Hematopoietic multipotent progenitor cell (in vitro differentiated cells): ENCODE measurements at regions not wholly inside any gene's neighbourhood (a gene's known extent, or its start where the extent isn't known, plus 50 kb on each side); places are given as distances from the start of the nearest gene placed in this dataset.
"Not testable (repeated sequence)": the region's sequence is repeated elsewhere in the genome, so short reads cannot be mapped to it uniquely, and the experiment has no call there.

ENCODE experiments used
- DNase-seq, 3 donors: peaks; one replicate each; pipeline ENCODE4 v3.0.0-alpha.2; 2011 to 2015; ENCODE audit warnings: low read depth in 2 of 3, low spot score in 2 of 3

- DNase-seq = not testable (repeated sequence)
Observed at GRCh38 chr2:91520972-91521535, 2829.6 kb downstream of the RPIA start.

DNA sequence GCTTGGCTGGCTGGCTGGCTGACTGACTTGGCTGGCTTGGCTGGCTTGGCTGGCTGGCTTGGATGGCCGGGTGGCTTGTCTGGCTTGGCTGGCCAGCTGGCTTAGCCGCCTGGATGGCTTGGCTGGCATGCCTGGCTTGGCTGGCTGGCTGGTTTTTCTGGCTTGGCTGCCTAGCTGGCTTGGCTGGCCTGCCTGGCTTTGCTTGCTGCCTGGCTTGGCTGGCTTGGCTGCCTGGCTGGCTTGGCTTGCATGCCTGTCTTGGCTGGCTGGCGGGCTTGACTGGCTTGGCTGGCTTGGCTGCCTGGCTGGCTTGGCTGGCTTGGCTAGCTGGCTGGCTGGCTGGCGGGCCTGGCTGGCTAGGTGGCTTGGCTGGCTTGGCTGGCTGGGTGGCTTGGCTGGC is 2830.5 kb downstream of the RPIA start:
- DNase-seq = not testable (repeated sequence)

DNA sequence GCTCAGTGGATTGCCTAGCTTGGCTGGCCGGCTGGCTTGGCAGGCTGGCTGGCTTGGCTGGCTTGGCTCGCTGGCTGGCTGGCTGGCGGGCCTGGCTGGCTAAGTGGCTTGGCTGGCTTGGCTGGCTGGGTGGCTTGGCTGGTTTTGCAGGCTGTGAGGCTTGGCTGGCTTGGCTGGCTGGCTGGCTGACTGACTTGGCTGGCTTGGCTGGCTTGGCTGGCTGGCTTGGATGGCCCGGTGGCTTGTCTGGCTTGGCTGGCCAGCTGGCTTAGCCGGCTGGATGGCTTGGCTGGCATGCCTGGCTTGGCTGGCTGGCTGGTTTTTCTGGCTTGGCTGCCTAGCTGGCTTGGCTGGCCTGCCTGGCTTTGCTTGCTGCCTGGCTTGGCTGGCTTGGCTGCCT is 2831.4 kb downstream of the RPIA start:
- not testable (repeated sequence) for DNase-seq

DNA sequence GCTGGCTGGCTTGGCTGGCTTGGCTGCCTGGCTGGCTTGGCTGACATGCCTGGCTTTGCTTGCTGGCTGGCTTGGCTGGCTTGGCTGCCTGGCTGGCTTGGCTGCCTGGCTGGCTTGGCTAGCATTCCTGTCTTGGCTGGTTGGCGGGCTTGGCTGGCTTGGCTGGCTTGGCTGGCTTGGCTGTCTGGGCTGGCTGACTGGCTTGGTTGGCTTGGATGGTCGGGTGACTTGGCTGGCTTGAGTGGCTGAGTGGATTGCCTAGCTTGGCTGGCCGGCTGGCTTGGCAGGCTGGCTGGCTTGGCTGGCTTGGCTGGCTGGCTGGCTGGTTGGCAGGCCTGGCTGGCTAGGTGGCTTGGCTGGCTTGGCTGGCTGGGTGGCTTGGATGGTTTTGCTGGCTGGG is 2832.3 kb downstream of the RPIA start:
- not testable (repeated sequence) for DNase-seq

- DNase-seq = not testable (repeated sequence)
Observed at GRCh38 chr2:91525587-91525986, 2834.1 kb downstream of the RPIA start.

GRCh38 chr2:91526083-91526482 is 2834.6 kb downstream of the RPIA start:
- not testable (repeated sequence) for DNase-seq

DNA sequence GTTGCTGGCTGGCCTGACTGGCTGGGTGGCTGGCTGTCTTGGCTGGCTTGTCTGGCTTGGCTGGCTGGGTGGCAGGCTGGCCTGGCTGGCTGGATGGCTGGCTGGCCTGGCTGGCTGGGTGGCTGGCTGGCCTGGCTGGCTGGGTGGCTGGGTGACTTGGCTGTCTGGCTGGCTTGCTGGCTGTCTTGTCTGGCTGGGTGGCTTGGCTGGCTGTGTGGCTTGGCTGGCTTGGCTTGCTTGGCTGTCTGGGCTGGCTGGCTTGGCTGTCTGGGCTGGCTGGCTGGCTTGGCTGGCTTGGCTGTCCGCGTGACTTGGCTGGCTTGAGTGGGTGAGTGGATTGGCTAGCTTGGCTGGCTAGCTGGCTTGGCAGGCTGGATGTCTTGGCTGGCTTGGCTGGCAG is 2835.6 kb downstream of the RPIA start:
- not testable (repeated sequence) for DNase-seq

DNA sequence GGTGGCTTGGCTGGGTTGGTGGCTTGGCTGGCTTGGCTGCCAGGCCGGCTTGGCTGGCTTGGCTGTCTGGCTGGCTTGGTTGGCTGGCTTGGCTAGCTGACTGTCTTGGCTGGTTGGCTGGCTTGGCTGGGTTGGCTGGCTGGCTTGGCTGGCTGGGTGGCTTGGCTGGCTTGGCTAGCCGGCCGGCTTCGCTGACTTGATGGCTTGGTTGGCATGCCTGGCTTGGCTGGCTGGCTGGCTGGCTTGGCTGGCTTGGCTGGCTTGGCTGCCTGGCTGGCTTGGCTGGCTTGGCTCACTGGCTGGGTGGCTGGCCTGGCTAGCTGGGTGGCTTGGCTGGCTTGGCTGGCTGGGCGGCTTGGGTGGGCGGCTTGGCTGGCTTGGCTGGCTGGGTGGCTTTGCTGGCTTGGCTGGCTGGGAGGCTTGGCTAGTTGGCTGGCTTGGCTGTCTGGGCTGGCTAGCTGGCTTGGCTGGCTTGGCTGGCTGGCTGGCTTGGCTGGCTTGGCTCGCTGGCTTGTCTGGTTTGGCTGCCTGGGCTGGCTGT is 2836.1 kb downstream of the RPIA start:
- DNase-seq = not testable (repeated sequence)

DNA sequence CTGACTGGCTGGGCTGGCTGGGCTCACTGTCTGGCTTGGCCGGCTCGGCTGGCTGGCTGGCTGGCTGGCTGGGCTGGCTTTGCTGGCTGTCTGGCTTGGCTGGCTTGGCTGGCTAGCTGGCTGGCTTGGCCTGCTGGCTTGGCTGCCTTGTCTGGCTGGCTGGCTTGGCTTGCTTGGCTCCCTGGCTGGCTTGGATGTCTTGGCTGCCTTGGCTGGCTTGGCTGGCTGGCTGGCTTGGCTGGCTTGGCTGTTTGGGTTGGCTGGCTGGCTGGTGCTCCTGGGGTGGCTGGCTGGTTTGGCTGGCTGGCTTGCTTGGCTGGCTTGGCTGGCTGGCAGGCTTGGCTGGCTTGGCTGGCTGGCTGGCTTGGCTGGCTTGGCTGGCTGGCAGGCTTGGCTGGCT is 2836.9 kb downstream of the RPIA start:
- DNase-seq = not testable (repeated sequence)

- DNase-seq = not testable (repeated sequence)
Observed at GRCh38 chr2:91536109-91536508, 2844.6 kb downstream of the RPIA start.

- not testable (repeated sequence) for DNase-seq
Observed at GRCh38 chr2:91536549-91537263, 2845.2 kb downstream of the RPIA start.

GRCh38 chr2:91549316-91549715 is 2857.8 kb downstream of the RPIA start:
- not testable (repeated sequence) for DNase-seq

DNA sequence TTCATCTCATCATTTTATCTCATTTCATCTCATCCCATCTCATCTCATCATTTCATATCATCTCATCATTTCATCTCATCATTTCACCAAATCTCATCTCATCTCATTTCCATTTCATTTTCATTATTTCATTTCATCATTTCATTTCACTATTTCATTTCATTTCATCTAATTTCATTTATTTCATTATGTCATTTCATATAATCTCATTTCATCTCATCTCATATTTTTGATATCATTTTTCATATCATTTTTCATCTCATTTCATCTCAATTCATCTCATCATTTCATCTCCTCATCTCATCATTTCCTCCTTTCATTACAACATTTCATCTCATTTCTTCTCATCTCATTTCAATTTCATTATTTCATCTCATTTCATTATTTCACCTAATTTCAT is 2866.8 kb downstream of the RPIA start:
- not testable (repeated sequence) for DNase-seq

DNA sequence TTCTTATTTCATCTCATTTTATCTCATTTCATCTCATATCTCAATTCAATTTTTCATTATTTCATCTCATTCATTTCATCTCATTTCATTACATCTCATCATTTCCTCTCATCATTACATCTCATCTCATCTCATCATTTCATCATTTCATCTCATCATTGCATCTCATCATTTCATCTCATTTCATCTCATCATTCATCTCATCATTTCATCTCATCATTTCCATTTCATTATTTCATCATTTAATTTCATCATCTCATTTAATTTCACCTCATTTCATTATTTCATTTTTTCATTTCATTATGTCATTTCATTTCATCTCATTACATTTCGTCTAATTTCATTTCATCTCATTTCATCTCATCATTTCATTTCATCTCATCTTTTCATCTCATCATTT is 2867.8 kb downstream of the RPIA start:
- not testable (repeated sequence) for DNase-seq

DNA sequence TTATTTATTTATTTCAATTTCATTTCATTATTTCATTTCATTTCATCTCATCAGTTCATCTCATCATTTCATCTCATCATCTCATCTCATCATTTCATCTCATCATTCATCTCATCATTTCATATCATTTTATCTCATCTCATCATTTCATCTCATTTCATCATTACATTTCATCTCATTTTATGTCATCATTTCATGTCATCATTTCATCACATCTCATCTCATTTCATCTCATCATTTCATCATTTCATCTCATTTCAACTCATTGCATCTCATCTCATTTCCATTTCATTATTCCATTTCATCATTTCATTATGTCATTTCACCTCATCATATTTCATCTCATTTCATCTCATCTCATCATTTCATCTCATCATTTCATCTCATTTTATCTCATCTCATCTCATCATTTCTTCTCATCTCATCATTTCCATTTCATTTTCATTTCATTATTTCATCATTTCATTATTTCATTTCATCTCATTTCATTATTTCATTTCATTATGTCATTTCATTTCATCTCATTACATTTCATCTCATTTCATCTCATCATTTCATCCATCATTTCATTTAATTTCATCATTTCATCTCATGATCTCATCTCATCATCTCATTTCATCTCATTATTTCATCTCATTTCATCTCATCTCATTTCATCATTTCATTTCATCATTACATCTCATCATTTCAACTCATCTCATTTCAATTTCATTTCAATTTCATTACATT is 2868.6 kb downstream of the RPIA start:
- not testable (repeated sequence) for DNase-seq

DNA sequence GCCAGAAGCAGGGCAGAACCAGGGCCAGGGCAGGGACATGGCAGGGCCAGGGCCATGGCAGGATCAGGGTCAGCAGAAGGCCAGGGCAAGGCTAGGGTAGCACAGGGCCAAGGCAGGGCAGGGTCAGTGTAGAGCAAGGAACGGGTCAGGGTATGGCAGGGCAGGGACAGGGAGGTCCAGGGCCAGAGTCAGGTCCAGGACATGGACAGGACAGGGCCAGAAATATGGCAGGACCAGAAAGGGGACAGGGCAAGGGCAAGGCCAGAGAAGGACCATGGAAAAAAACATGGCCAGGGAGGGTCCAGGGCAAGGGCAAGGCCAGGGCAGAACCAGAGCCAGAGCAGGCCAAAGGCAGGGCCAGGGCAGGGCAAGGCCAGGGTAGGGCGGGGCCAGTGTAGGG is 2870.7 kb downstream of the RPIA start:
- not testable (repeated sequence) for DNase-seq

DNA sequence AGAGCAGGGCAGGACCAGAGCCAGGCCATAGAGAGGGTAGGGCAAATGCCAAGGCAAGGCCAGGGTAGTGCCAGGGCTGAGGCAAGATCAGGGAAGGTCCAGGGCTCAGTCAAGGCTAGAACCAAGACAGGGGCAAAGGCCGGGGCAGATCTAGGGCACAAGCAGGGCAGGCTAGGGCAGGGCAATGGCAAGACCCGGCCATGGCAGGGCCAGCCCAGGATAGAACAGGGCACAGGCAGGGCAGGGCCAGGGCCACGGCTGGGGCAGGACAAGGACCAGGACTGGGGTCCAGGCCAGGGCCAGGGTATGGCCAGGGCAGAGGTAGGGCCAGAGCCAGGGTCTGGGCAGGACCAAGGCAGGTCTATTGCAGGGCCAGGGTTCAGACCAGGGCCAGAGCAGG is 2873.2 kb downstream of the RPIA start:
- not testable (repeated sequence) for DNase-seq

- not testable (repeated sequence) for DNase-seq
Observed at GRCh38 chr2:91565689-91566430, 2874.4 kb downstream of the RPIA start.

DNA sequence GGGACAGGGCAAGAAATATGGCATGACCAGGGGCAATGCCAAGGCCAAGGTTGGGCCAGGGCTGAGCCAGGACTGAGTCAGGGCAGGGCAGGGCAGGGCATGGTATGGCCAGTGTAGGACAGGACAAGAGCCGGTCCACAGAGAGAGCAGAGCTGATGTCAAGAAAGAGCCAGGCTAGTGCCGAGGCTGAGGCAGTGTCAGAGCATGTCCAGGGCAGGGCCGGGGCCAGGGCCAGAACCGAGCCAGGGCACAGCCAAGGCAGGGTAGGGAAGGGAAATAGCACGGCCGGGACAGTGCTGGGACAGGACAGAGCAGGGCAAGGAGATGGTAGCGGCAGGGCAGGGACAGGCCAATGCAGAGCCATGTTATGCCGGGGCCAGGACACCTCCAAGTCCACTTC is 2875.1 kb downstream of the RPIA start:
- DNase-seq = not testable (repeated sequence)

GRCh38 chr2:91567546-91568335 is 2876.3 kb downstream of the RPIA start:
- DNase-seq = not testable (repeated sequence)
